ENCODE measurements at regions not wholly inside any gene's neighbourhood (a gene's known extent, or its start where the extent isn't known, plus 50 kb on each side); places are given as distances from the start of the nearest gene placed in this dataset.

- 86 to 91% methylated on average over 4 of the region's 4 CpGs for WGBS, 2 donors
- H3K4me3 ChIP-seq: no peak overlapping the region
- H3K4me1 ChIP-seq (ENCODE audit: control insufficient read depth in 5 of 5, insufficient read depth in 5 of 5, low read length in 5 of 5): no peaks in the 10 kb centered on the region
- H3K9ac ChIP-seq (ENCODE audit: insufficient read depth in 1 of 2, low read length in 2 of 2): no peak overlapping the region
- ATAC-seq (ENCODE audit: insufficient read depth, low FRiP score): no peak
- TF ChIP-seq, protein P1, sequence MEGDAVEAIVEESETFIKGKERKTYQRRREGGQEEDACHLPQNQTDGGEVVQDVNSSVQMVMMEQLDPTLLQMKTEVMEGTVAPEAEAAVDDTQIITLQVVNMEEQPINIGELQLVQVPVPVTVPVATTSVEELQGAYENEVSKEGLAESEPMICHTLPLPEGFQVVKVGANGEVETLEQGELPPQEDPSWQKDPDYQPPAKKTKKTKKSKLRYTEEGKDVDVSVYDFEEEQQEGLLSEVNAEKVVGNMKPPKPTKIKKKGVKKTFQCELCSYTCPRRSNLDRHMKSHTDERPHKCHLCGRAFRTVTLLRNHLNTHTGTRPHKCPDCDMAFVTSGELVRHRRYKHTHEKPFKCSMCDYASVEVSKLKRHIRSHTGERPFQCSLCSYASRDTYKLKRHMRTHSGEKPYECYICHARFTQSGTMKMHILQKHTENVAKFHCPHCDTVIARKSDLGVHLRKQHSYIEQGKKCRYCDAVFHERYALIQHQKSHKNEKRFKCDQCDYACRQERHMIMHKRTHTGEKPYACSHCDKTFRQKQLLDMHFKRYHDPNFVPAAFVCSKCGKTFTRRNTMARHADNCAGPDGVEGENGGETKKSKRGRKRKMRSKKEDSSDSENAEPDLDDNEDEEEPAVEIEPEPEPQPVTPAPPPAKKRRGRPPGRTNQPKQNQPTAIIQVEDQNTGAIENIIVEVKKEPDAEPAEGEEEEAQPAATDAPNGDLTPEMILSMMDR (IDR thresholded peaks at IDR 0.05; ENCODE audit: control extremely low read depth, extremely low read depth): no peak
- no peaks in the 10 kb centered on the region for H3K36me3 ChIP-seq (ENCODE audit: control insufficient read depth in 4 of 4, insufficient read depth in 4 of 4, low read length in 4 of 4)
- no peaks in the 10 kb centered on the region for H3K9me3 ChIP-seq (ENCODE audit: control insufficient read depth in 4 of 4, insufficient read depth in 3 of 4, low read length in 3 of 4)
- H3K27ac ChIP-seq (ENCODE audit: low read depth in 1 of 2, low read length in 1 of 2): no peak overlapping the region
- no peak for DNase-seq
- no peaks in the 10 kb centered on the region for H3K27me3 ChIP-seq (ENCODE audit: control insufficient read depth in 3 of 3, insufficient read depth in 3 of 3, low read length in 2 of 3)
Observed at GRCh38 chr22:27502327-27502726, 299.2 kb downstream of the MN1 start.

DNA sequence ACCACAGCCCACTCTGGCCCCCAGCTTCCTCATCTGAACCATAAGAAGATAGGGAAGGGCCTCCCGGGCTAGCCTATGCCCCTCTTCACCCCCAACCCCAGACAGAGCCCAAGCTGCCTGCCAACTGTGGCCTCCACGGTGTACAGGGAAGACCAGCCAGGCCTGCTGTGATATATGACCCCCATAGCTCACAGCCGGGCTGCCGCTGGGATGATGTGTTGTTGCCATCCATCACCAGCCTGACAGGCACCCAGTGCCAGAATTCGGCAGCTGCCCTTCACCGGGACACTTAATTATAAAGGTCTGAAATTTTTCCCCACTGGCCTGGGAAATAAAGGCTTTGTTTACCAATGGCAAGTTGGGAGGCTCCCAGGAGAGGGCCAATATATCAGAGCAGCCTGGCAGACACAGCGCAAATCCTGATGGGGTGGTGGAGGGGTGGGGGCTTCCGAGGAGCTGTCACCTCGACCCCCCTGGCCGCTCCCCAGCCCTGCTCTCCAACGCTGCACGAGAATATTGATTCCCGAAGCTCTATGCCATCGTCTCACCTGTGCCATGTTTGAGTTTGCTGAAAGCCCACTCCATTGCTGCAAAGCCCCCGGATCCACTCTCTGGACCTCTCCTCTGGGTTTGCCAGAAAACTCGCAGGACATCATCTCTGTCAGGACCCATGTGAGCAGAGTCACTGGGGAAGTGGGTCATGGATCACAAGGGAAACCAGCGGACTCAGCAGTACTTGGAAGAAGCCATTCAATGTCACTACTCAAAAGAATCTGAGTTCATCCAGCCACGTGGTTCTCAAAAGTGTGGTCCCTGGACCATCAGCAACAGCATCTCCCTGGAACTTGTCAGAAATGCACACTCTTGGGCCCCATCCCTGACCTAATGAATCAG is 296.9 kb downstream of the MN1 start:
- 70 to 81% methylated on average over 18 of the region's 18 CpGs for WGBS, 2 donors
- DNase-seq: no peak
- H3K27ac ChIP-seq (ENCODE audit: low read depth in 1 of 2, low read length in 1 of 2): no peak overlapping the region

DNA sequence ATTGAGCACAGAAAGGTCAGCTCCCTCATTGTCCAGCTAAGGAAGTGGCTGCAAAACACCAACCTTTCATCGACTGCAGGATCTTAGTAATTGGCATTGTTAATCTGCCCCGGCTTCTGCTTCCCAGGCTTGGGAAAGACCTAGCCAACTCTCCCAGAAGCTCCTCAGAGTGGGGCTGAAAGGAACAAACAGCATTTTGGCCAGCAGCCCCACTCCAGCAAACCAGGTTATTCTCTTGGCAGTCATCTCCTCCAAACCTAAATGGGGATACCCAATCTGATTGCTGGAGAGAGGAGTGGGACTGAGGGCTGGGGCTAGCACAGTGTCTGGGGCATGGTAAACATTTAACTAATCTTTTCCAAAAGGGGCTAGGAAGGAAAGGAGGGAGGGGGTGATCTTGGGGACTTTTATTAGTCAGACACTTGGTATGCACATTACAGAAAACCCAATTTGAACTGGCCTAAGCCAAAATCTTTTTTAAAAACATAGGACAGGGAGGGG is 294.4 kb downstream of the MN1 start:
- WGBS, 2 donors: 54 to 80% methylated on average over 2 of the region's 2 CpGs
- Histone ChIP-seq H3K27me3 (ENCODE audit: control insufficient read depth in 3 of 3, insufficient read depth in 3 of 3, low read length in 2 of 3) (no peaks in the 10 kb centered on the region), H3K4me1 (ENCODE audit: control insufficient read depth in 5 of 5, insufficient read depth in 5 of 5, low read length in 5 of 5) (peaks cover 0 to 5% (median 0%) of the 10 kb centered on the region in 5 donors)

More for the DNA sequence above, 296.9 kb downstream of the MN1 start:
- ATAC-seq (ENCODE audit: insufficient read depth, low FRiP score): no peak
- H3K9ac ChIP-seq (ENCODE audit: insufficient read depth in 1 of 2, low read length in 2 of 2): no peak overlapping the region
- H3K4me1 ChIP-seq (ENCODE audit: control insufficient read depth in 5 of 5, insufficient read depth in 5 of 5, low read length in 5 of 5): no peaks in the 10 kb centered on the region
- no peaks in the 10 kb centered on the region for H3K36me3 ChIP-seq (ENCODE audit: control insufficient read depth in 4 of 4, insufficient read depth in 4 of 4, low read length in 4 of 4)
- no peaks in the 10 kb centered on the region for H3K27me3 ChIP-seq (ENCODE audit: control insufficient read depth in 3 of 3, insufficient read depth in 3 of 3, low read length in 2 of 3)
- H3K9me3 ChIP-seq (ENCODE audit: control insufficient read depth in 4 of 4, insufficient read depth in 3 of 4, low read length in 3 of 4): peaks cover 0 to 3% (median 0%) of the 10 kb centered on the region in 4 donors
- H3K4me3 ChIP-seq: no peak overlapping the region
- TF ChIP-seq, protein P1 (IDR thresholded peaks at IDR 0.05; ENCODE audit: control extremely low read depth, extremely low read depth): no peak

More for the DNA sequence above, 294.4 kb downstream of the MN1 start:
- ATAC-seq (ENCODE audit: insufficient read depth, low FRiP score) (no peak), DNase-seq (peak in 1 of 3 donors; percentile 18)
- Histone ChIP-seq H3K36me3 (ENCODE audit: control insufficient read depth in 4 of 4, insufficient read depth in 4 of 4, low read length in 4 of 4) (no peaks in the 10 kb centered on the region), H3K9me3 (ENCODE audit: control insufficient read depth in 4 of 4, insufficient read depth in 3 of 4, low read length in 3 of 4) (peaks cover 0 to 3% (median 0%) of the 10 kb centered on the region in 4 donors), H3K4me3 (no peak overlapping the region), H3K27ac (ENCODE audit: low read depth in 1 of 2, low read length in 1 of 2) (no peak overlapping the region), H3K9ac (ENCODE audit: insufficient read depth in 1 of 2, low read length in 2 of 2) (no peak overlapping the region)
- TF ChIP-seq, protein P1 (IDR thresholded peaks at IDR 0.05; ENCODE audit: control extremely low read depth, extremely low read depth): no peak

Data from lung (tissue), 11 donors.